Astrocyte (in vitro differentiated cells and primary cell): ENCODE measurements at regions not wholly inside any gene's neighbourhood (a gene's known extent, or its start where the extent isn't known, plus 50 kb on each side); places are given as distances from the start of the nearest gene placed in this dataset.

ENCODE experiments used
- EZH2 ChIP-seq: IDR thresholded peaks from 2 replicates; pipeline ENCODE4 v1.6.1; 2012; ENCODE audit warnings: mild to moderate bottlenecking, low read length, inconsistent platforms; ENCODE audit not compliant: insufficient read depth
- TF ChIP-seq, protein P1 (sequence below): IDR thresholded peaks from 2 replicates; pipeline ENCODE4 v1.5.1; 2011; ENCODE audit warnings: low read depth, mild to moderate bottlenecking, inconsistent platforms, low read length, moderate library complexity; ENCODE audit not compliant: insufficient read depth

DNA sequence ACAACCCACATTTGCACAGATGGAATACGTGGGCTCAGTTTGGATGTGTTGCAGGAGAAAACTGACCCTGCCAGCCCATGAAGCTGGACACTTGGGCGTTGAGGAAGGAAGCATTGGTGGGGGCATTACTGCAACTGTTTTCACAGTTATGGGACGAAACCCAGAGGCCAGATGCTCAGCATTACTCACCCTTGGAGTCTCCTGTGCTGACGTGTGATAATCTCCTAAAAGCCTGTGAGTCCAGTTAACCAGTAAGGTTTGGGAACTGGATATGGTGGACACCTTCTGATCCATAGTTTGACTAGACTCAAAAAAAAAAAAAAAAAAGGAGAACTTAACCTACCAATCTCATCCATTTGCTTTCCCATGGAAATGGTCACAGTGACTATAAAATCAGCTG, 52.8 kb upstream of the EGLN3 start:
- TF ChIP-seq, protein P1, sequence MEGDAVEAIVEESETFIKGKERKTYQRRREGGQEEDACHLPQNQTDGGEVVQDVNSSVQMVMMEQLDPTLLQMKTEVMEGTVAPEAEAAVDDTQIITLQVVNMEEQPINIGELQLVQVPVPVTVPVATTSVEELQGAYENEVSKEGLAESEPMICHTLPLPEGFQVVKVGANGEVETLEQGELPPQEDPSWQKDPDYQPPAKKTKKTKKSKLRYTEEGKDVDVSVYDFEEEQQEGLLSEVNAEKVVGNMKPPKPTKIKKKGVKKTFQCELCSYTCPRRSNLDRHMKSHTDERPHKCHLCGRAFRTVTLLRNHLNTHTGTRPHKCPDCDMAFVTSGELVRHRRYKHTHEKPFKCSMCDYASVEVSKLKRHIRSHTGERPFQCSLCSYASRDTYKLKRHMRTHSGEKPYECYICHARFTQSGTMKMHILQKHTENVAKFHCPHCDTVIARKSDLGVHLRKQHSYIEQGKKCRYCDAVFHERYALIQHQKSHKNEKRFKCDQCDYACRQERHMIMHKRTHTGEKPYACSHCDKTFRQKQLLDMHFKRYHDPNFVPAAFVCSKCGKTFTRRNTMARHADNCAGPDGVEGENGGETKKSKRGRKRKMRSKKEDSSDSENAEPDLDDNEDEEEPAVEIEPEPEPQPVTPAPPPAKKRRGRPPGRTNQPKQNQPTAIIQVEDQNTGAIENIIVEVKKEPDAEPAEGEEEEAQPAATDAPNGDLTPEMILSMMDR, result no peak
- no peak for TF ChIP-seq EZH2
